Calu3 (cell line): ENCODE measurements at regions not wholly inside any gene's neighbourhood (a gene's known extent, or its start where the extent isn't known, plus 50 kb on each side); places are given as distances from the start of the nearest gene placed in this dataset.

Source experiments
- BruUV-seq: library from RNA; stranded (reverse); fragments of 400-500 nt; replicated peaks from 2 replicates; lab custom pipeline; 2021; lab: Mats Ljungman, UMichigan
- CTCF ChIA-PET: fragments of 300-600 bp; sonication (Branson Sonifier 250); formaldehyde crosslinking; loops from one replicate; lab custom pipeline; 2022; ENCODE audit warnings: antibody characterized with exemption; lab: Charles Lee
- DNase-seq: peaks from one replicate; pipeline ENCODE4 v3.0.0; 2022
- H3K27ac Mint-ChIP-seq: one replicate; pipeline ENCODE4 v1.8.0; 2022; ENCODE audit warnings: mixed read lengths; ENCODE audit not compliant: unreplicated experiment
- H3K27me3 Mint-ChIP-seq: one replicate; pipeline ENCODE4 v1.8.0; 2022; ENCODE audit warnings: mixed read lengths; ENCODE audit not compliant: unreplicated experiment
- H3K36me3 Mint-ChIP-seq: one replicate; pipeline ENCODE4 v1.8.0; 2022; ENCODE audit warnings: mild to moderate bottlenecking, moderate library complexity, mixed read lengths; ENCODE audit not compliant: insufficient read depth, unreplicated experiment
- H3K4me1 Mint-ChIP-seq: one replicate; pipeline ENCODE4 v1.8.0; 2022; ENCODE audit warnings: mild to moderate bottlenecking, low read depth, mixed read lengths; ENCODE audit not compliant: unreplicated experiment
- H3K4me3 Mint-ChIP-seq: one replicate; pipeline ENCODE4 v1.8.0; 2022; ENCODE audit warnings: mild to moderate bottlenecking, low read depth, moderate library complexity, mixed read lengths; ENCODE audit not compliant: unreplicated experiment
- H3K9me3 Mint-ChIP-seq: one replicate; pipeline ENCODE4 v1.8.0; 2022; ENCODE audit warnings: low read depth, mixed read lengths; ENCODE audit not compliant: unreplicated experiment
- CTCF ChIP-seq: fragments of 200-600 bp; IDR thresholded peaks from one replicate; pipeline ENCODE4 v1.8.0; 2022; ENCODE audit warnings: antibody characterized with exemption; ENCODE audit not compliant: unreplicated experiment
- intact Hi-C: fragments of 100-400 bp; cut with micrococcal nuclease; formaldehyde crosslinking; loops from one replicate; pipeline ENCODE4 v1.10.0; 2022; ENCODE audit not compliant: unreplicated experiment

- no peak for DNase-seq
- CTCF ChIA-PET, result no interaction called here
- Mint-ChIP-seq H3K27ac (no peak overlapping the region), H3K9me3 (no peaks in the 10 kb centered on the region), H3K4me3 (no peak overlapping the region), H3K27me3 (peaks cover 62% of the 10 kb centered on the region), H3K4me1 (no peaks in the 10 kb centered on the region), H3K36me3 (no peaks in the 10 kb centered on the region)
- intact Hi-C loops, result no loop called here
- TF ChIP-seq CTCF, result no peak
- BruUV-seq, result no TSS peak
These were observed 283.0 kb upstream of the PLXNA2 start for GRCh38 chr1:208527156-208527555.

- CTCF ChIA-PET, result interaction anchor here (0.6 kb wide), 1 partner anchor 532 kb away, joined by 3 read pairs; no protein-coding TSS in a partner anchor
- TF ChIP-seq CTCF, result no peak
- Mint-ChIP-seq H3K4me3 (no peak overlapping the region), H3K4me1 (no peaks in the 10 kb centered on the region), H3K9me3 (no peaks in the 10 kb centered on the region), H3K36me3 (no peaks in the 10 kb centered on the region), H3K27ac (no peak overlapping the region), H3K27me3 (peaks cover 77% of the 10 kb centered on the region)
- no peak for DNase-seq
- BruUV-seq, result no TSS peak
- intact Hi-C loops, result no loop called here
These were observed 284.5 kb upstream of the PLXNA2 start for GRCh38 chr1:208528578-208529240.

GRCh38 chr1:208531003-208531750, 287.0 kb upstream of the PLXNA2 start:
- H3K27ac Mint-ChIP-seq, result no peak overlapping the region
- H3K4me1 Mint-ChIP-seq, result no peaks in the 10 kb centered on the region
- TF ChIP-seq CTCF, result no peak
- H3K9me3 Mint-ChIP-seq, result no peaks in the 10 kb centered on the region
- CTCF ChIA-PET, result no interaction called here
- intact Hi-C loops, result no loop called here
- H3K4me3 Mint-ChIP-seq, result no peak overlapping the region
- no peaks in the 10 kb centered on the region for H3K36me3 Mint-ChIP-seq
- no TSS peak for BruUV-seq
- H3K27me3 Mint-ChIP-seq, result peaks cover 77% of the 10 kb centered on the region
- DNase-seq, result no peak

- TF ChIP-seq CTCF, result no peak
- no peaks in the 10 kb centered on the region for H3K4me1 Mint-ChIP-seq
- no peaks in the 10 kb centered on the region for H3K36me3 Mint-ChIP-seq
- no peak overlapping the region for H3K4me3 Mint-ChIP-seq
- H3K27ac Mint-ChIP-seq, result no peak overlapping the region
- no peaks in the 10 kb centered on the region for H3K9me3 Mint-ChIP-seq
- intact Hi-C loops, result no loop called here
- H3K27me3 Mint-ChIP-seq, result peaks cover 79% of the 10 kb centered on the region
- DNase-seq, result no peak
- BruUV-seq, result no TSS peak
- CTCF ChIA-PET, result interaction anchor here (0.5 kb wide), 1 partner anchor 945 kb away, joined by 5 read pairs; no protein-coding TSS in a partner anchor
These were observed 289.8 kb upstream of the PLXNA2 start for GRCh38 chr1:208533746-208534598.
